ENCODE measurements at regions not wholly inside any gene's neighbourhood (a gene's known extent, or its start where the extent isn't known, plus 50 kb on each side); places are given as distances from the start of the nearest gene placed in this dataset.
A peak's percentile ranks its signal among the peaks of the same experiment; 100 is the strongest.

- no peak for DNase-seq (ENCODE audit: low read depth, low spot score)
- Histone ChIP-seq H3K79me2 (ENCODE audit: insufficient read depth, low read length) (no peaks in the 10 kb centered on the region), H3K27me3 (ENCODE audit: insufficient read depth, low read length) (no peaks in the 10 kb centered on the region), H3K9me3 (ENCODE audit: control insufficient read depth in 1 of 2, insufficient read depth in 1 of 2, low read depth in 1 of 2, low read length in 2 of 2) (no peaks in the 10 kb centered on the region), H3K9me2 (ENCODE audit: insufficient read depth) (no peaks in the 10 kb centered on the region), H3K27ac (ENCODE audit: low read depth, low read length) (no peak overlapping the region), H3K36me3 (ENCODE audit: control insufficient read depth in 1 of 2, insufficient read depth in 2 of 2, low read length in 2 of 2) (no peaks in the 10 kb centered on the region), H3K4me1 (ENCODE audit: control insufficient read depth in 1 of 2, insufficient read depth in 2 of 2, low read length in 2 of 2) (no peaks in the 10 kb centered on the region; a peak in 1 of 4 replicates), H3K4me3 (replicated peaks in 1 of 2; ENCODE audit: low read depth in 1 of 2, low read length in 2 of 2) (no peak overlapping the region), H2AFZ (ENCODE audit: low read depth, low read length, poor library complexity, severe bottlenecking) (no peak overlapping the region), H3K9ac (ENCODE audit: low read length) (no peak overlapping the region), H4K20me1 (ENCODE audit: insufficient read depth) (no peaks in the 10 kb centered on the region), H3K4me2 (ENCODE audit: low read length) (no peak overlapping the region)
- ChIA-PET POLR2A (no interaction called here), RAD21 (ENCODE audit: low non-redundant PET in 1 of 2, low total read pairs in 2 of 2, uncharacterized antibody in 2 of 2, unreplicated experiment in 2 of 2) (no interaction called here), CTCF (no interaction called here)
- ATAC-seq, result no peak
- intact Hi-C loops (cut with micrococcal nuclease), result no loop called here
- no peak for TF ChIP-seq ZBTB33 (IDR thresholded peaks at IDR 0.05; ENCODE audit: extremely low read depth, insufficient replicate concordance, low read length)
- no TSS peak for BruUV-seq (replicated peaks)
Measured at GRCh38 chr7:131221061-131221460, 106.6 kb upstream of the MKLN1 start.

GRCh38 chr7:131222171-131222570 is 105.5 kb upstream of the MKLN1 start:
- no peak overlapping the region for H2AFZ ChIP-seq (ENCODE audit: low read depth, low read length, poor library complexity, severe bottlenecking)
- no peak overlapping the region for H3K4me2 ChIP-seq (ENCODE audit: low read length)
- no peaks in the 10 kb centered on the region for H4K20me1 ChIP-seq (ENCODE audit: insufficient read depth)
- H3K79me2 ChIP-seq (ENCODE audit: insufficient read depth, low read length), result no peaks in the 10 kb centered on the region
- DNase-seq (ENCODE audit: low read depth, low spot score), result no peak
- peak; percentile 49 for ATAC-seq
- no TSS peak for BruUV-seq (replicated peaks)
- no peaks in the 10 kb centered on the region for H3K9me3 ChIP-seq (ENCODE audit: control insufficient read depth in 1 of 2, insufficient read depth in 1 of 2, low read depth in 1 of 2, low read length in 2 of 2)
- no peaks in the 10 kb centered on the region for H3K9me2 ChIP-seq (ENCODE audit: insufficient read depth)
- no peak overlapping the region for H3K27ac ChIP-seq (ENCODE audit: low read depth, low read length)
- no peaks in the 10 kb centered on the region for H3K36me3 ChIP-seq (ENCODE audit: control insufficient read depth in 1 of 2, insufficient read depth in 2 of 2, low read length in 2 of 2)
- ChIA-PET RAD21 (ENCODE audit: low non-redundant PET in 1 of 2, low total read pairs in 2 of 2, uncharacterized antibody in 2 of 2, unreplicated experiment in 2 of 2) (no interaction called here), POLR2A (no interaction called here), CTCF (no interaction called here)
- H3K27me3 ChIP-seq (ENCODE audit: insufficient read depth, low read length), result no peaks in the 10 kb centered on the region
- H3K9ac ChIP-seq (ENCODE audit: low read length), result no peak overlapping the region
- intact Hi-C loops (cut with micrococcal nuclease), result no loop called here
- no peak overlapping the region for H3K4me3 ChIP-seq (replicated peaks in 1 of 2; ENCODE audit: low read depth in 1 of 2, low read length in 2 of 2)
- H3K4me1 ChIP-seq (ENCODE audit: control insufficient read depth in 1 of 2, insufficient read depth in 2 of 2, low read length in 2 of 2), result no peaks in the 10 kb centered on the region; a peak in 1 of 4 replicates
- TF ChIP-seq EGR1 (IDR thresholded peaks at IDR 0.05; ENCODE audit: low read depth) (no peak), EZH2 (IDR thresholded peaks at IDR 0.05) (no peak), MAX (IDR thresholded peaks at IDR 0.05) (no peak), ATF3 (IDR thresholded peaks at IDR 0.05) (no peak), SRF (IDR thresholded peaks at IDR 0.05; ENCODE audit: low read depth) (no peak), FOSL1 (IDR thresholded peaks at IDR 0.05; ENCODE audit: low read depth) (no peak), JUND (IDR thresholded peaks at IDR 0.05) (no peak), POLR2AphosphoS5 (IDR thresholded peaks at IDR 0.05; ENCODE audit: low read depth, low read length) (no peak), REST (IDR thresholded peaks at IDR 0.05; ENCODE audit: low read depth) (no peak), POLR2A (IDR thresholded peaks at IDR 0.05; ENCODE audit: borderline replicate concordance, extremely low read depth, insufficient read depth, insufficient read length) (no peak), ZBTB33 (IDR thresholded peaks at IDR 0.05; ENCODE audit: extremely low read depth, insufficient replicate concordance, low read length) (no peak), YY1 (IDR thresholded peaks at IDR 0.05; ENCODE audit: extremely low read depth, insufficient replicate concordance, low read depth, low read length) (no peak), EZH2phosphoT487 (IDR thresholded peaks at IDR 0.05; ENCODE audit: borderline replicate concordance) (no peak)
